ENCODE measurements at regions not wholly inside any gene's neighbourhood (a gene's known extent, or its start where the extent isn't known, plus 50 kb on each side); places are given as distances from the start of the nearest gene placed in this dataset.

DNA sequence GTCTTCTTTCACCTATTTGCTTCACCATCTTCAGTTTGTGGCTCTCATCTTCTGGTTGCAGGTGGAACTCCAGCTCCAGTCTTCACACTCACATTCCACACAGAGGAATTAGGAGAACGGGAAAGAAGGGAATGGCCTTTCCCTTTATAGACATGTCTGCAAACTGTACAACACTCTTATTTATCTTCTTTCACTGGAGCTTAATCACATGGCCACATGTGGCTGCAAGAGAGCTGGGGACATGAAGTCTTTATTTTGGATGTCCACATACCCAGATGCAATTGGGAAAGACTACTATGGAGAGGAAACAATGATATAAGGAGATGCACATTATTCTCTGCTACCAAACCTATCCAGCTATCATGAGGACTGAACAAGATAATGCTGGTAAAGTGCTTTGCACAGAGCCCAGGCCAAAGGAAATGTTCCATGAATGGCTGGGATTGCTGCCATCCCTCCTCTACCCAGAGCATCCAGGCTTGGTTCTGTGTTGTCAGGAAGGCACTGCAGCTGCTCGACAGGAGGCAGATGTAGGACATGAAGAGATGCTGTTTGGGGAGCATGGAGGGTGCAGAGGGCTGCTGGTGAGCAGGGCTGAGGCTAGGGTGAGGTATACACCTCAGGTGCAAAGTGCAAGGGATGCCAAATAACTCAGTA, 183.8 kb upstream of the TBX20 start:
- no peak for DNase-seq

DNA sequence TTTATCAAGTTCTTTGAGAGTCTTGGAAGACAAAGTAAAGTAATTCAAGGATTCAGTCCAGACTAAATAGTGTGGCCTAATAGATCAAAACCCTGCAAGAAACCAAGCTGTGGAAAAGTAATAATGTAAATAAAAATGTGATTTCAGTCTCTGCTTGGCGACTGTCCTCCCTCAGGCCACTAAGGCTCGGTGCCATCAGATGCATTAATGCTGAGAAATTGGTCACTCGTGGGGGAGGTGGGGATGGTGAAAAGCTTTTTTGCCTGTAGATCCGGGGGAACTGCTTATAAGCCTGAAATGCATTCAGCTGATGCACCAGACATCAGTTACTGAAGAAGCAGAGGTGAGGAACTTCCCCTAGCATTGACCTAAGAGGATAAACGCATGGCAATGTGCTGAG, 182.6 kb upstream of the TBX20 start:
- no peak for DNase-seq

DNA sequence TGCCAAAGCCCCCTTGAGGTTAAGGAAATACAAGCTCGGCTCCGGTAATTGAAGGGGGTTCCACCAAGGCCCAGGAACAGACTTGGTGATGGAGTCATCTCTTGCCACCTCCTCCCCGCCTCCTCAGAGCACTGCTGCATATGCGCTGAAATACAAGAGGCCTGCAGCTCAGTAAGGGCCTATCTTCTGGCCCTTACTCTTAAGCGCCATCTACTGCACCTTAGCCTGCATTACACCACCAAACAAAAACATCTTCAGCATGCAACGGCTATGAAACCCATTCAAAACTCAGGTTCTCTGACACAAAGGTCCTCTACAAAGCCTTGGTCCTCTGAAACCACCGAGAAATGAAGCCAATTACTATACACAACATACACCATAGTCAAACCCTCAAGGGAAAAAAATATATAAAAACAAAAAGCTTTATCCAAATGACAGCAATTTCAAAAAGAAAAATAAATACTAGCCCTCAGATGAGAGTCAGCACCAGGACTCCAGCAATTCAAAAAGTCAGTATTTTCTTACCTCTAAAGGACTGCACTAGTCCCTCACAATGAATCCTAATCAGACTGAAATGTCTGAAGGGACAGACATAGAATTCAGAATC, 176.8 kb upstream of the TBX20 start:
- DNase-seq, result no peak

DNA sequence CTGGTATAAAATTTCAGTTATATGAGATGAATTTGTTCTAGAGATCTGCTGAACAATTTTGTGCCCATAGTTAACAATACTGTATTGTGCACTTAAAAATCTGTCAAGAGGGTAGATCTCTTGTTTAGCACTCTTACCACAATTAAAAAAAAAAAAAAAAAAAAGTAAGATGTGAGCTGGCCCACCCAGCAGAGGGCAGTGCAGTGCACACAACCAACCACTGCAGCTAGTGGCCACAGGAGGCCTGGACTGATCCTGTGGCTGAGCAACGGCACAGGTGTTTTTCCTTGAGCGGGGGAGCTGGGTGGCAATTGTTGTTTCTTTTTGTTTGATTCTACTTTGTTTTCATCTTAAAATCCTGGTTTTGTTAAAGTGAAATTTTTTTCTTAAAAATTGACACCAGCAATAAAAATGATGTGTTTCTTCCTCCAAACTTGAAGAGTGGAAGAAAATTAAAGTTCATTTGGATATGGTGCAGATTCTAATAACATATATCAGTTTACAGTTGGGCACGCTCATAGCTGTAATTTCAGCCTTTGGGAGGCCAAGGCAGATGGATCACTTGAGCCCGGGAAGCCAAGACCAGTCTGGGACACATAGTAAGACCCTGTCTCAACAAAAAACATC, 171.1 kb upstream of the TBX20 start:
- DNase-seq, result no peak

DNA sequence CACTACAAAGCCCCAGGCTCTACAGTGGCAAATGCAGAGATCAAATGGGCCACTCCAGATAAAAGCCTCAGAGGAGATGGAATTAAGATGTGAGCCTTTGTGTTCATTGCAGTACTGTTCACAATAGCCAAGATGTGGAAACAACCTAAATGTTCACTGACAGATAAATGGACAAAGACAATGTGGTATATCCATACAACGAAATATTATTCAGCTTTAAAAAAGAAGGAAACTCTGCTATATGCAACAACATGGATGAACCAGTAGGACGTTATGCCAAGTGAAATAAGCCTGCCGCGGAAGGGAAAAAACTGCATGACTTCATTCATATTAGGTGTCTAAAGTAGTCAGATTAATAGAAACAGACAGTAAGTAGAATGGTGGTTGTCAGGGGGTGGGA, 170.5 kb upstream of the TBX20 start:
- no peak for DNase-seq

DNA sequence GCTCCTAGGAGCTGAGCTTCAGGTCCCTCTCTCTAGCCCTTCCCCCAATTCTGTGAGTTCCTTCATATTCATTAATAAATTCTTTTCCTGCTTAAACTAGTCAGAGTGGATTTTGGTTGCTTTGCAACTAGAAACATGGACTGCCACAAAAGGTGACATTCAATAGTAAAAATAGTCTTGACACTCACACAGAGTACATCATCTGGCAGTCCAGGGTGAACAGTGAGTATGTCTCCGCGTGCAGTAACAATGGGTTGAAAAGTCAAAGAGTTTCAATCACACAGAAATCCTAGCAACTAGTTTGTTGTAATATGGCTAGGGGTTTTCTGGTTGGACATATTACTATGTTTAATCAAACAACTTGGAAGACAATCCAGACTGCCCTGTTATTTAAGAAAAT, 168.8 kb upstream of the TBX20 start:
- DNase-seq, result no peak

DNA sequence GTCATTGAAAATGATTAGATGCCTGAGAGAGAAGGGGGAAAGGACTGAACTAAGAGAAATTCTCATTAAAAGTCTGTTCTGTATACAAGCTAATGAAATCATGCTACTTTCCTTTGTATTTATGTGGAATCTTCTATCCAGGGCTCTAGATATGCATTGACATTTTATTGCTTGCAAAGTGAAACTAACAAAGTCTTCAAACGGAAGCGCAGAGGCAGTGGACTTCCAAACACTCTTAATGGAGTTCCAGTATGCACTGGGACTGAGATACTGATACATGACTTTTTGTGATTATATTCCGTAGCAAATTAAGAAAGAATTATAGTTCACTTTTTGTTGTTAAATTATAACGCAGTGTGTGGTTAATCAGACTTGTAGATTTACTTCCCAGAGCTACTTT, 166.8 kb upstream of the TBX20 start:
- DNase-seq, result no peak

DNA sequence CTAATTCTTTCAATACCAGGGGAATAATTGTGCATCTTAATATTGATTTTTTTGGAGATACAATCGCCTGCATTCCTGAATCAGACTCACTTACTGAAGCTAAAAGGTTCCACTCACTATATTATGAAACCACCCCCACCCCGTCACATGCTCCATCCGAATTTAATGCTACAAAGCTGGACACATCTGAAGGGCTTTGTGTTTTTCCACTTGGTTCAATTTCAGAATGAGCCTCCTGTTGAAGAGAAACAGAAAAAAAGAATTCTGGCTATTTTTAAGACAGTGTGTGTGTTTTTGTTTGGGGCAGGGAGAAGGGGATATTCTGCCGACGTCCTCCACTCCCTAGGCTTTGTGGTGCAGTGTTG, 165.5 kb upstream of the TBX20 start:
- no peak for DNase-seq

DNA sequence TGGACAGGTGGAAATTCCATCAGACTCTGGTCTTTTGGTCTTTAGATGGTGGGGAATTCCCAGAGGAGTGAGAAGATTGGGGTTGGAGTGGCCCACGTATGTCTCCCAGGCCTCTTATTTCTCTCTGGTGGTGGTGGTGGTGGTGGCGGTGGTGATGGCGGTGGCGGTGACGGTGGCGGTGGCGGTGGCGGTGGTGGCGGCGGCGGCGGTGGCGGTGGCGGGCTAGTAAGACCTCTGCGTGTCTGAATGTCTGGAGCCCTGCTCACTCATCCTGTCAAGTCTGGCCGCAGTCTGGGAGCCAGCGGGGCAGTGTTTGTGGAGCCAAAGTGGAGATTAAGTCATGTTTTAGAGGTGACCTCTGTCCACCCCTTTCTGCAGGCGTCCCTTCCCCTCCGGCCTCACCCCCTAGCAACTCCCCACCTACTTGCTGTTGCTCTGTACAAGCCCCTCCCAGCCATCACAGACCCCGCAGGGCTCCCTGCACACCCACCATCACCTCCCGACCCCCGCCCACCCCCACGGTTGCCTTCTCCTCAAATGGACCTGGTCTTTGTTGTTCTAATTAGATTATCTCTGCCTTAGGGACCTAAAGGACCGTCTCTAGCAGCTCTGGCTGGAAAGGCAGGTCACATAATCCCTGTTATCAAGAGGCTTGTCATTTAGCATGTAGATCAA, 165.0 kb upstream of the TBX20 start:
- no peak for DNase-seq

DNA sequence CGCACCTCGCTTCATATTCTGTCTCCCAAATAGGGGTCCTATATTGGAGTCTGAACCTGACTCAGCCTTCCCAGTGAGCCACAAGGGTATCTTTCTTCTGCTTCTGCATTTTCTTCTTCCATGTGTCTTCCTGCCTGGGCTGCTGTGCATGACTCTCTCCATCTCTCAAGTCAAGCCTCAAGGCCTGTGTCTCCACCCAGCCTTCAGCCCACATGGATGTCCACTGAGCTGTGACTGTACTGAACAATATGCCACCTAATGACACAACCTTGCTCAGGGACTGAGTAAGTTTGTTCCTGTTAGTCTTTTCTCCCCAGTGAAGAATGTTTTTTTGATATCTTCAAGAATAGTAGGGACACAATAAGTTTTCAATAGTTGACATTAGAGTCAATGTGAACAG, 162.7 kb upstream of the TBX20 start:
- DNase-seq, result no peak

DNA sequence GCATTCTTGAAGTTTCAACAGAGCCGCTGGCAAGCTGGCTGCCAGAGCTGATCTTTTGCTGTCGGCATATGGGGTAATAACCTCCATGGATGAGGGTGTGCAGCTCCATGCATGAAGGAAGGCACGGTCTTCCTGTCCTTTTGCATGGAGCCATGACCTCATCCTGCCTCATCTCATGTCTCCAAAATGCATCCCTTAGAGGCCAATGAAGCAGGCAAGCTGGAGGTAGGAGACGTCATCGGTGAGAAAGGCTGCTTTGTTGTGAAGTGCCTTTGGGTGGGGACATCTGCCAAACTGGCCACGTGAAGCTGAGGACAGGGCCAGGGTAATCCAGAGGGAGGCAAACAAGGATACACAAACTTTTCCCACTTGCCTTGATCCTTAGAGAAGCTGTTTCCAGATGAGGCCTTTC, 161.5 kb upstream of the TBX20 start:
- DNase-seq, result no peak

DNA sequence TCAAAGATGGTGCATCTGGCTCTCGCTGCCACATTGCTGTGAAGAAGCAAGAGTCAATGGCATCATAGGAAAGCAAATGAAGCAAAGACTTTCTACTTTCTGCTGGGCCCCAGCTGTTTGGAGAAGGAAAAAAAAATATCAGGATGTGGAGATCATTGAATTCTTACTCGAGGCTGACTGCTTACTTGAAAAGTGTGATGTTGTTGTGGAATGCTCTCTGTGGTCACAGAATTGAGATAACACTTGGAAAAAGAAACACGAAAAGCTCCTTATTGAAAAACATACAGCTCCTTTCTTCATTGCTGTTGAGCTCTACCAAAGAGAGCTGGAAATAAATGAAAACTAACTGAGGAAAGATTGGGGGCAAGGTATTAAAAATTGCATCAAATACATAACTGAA, 157.4 kb upstream of the TBX20 start:
- DNase-seq, result no peak

DNA sequence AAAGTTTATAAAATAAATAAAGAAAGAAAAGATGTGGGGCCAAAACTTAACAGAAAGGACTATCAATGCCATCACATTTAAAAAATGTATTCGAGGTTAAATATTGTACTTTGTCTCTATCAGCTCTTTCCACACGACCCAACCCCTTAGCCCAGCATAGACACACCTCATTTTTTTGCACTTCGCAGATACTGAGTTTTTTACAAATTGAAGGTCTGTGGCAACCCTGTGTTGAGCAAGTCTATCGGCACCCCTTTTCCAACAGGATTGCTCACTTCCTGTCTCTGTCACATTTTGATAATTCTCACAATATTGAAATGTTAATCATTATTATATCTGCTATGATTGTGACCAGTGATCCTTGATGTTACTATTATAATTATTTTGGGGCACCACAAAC, 151.6 kb upstream of the TBX20 start:
- no peak for DNase-seq

DNA sequence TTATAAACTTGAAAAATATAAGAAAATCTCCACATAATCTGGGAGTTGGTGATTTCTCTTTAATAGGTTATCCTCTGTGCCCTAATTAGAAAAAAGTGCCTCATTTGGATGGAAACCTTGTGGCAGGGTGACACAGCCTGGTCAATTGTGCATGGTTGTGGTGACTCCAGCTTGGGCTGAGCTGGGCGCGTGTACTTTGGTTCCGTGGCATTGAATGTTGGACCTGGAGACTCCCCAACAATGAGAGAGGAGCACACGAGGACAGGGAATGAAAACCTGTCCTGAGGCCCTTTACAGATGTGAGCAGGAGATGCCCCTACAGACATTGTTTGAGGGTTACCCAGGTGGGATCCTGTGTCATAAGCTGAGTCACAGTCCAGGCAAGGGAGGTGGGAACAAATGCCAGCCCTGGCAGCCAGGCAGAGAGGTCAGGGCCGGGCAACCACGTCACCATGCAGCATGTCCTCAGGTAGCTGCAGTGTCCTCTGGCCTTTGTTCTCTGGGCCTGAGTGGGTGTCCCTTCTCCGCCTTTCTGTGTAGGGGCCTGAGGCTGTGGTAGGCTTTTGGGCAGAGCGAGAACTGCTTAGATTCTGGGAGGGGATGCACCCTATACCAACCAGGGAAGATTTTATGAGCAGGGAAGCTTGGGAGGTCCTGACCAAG, 147.4 kb upstream of the TBX20 start:
- DNase-seq, result no peak

DNA sequence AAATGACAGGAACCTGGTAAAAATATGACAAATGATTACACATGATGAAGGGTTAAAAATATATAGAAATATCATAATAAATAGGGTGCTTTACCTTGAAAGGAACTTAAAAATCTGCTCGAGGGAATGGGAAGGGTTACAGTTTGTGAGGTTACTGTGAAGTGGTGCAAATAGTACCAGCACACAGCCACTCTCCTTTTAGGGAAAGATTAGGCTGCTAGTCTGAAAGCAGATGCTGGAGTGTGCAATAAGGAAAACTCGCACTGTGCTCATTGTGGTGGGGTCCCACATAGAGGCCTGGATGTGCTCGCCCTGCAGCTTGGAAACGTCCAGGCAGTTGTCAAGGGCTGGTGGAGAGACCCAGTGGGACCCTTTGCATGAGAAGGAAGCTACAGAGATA, 145.9 kb upstream of the TBX20 start:
- DNase-seq, result no peak

DNA sequence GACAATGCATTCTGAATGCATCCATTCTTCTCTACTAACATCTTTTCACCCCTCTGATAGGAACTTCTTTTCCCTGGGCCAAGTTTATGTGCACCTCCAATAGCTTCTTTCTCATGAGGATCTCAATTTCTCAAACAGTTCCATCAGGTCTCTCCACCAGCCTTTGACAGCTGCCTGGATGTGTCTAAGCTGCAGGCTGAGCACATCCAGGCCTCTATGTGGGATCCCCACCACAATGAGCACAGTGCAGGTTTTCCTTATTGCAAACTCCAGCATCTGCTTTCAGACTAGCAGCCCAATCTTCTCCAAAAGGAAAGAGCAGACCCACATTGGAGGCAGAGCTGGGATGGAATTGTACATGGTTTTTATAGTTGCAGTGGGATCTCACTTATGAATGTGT, 145.3 kb upstream of the TBX20 start:
- no peak for DNase-seq

DNA sequence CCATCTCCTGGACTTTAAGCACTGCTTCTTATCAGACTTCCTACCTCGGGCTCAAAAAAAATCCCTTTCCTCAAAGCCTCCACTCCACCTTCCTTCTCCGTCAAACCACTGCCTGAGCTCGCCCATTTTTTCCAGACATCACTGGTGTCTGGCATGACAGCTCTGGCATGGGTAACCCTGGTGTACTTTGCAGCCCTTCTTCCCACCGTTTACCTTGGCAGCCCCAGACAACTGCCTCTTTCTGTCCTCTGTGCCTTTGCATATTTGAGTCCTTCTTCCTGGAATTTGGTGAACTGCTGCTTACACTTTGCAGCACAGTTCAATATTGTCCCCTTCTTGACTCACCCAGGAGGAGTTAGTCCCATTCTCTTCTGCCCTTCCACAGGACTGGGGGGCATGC, 144.6 kb upstream of the TBX20 start:
- DNase-seq, result no peak

DNA sequence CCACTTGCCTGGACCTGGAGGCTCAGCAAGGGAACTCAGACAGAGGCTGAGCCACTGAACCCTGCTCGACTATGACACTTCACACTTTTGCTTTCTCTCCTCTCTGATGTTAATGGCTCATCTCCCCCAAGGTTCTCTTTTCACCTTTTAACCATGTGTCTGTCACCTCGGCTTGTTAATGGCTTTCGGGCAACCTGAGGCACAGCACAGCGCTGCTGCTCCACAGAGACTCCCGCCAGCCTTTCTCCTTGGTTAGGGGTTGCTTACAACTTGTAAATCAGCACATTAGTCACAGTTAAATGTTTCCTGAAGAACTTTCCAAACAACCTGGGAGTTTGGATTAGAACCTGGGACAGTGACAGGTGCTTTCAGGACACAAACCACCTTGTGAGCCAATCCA, 136.2 kb upstream of the TBX20 start:
- no peak for DNase-seq

DNA sequence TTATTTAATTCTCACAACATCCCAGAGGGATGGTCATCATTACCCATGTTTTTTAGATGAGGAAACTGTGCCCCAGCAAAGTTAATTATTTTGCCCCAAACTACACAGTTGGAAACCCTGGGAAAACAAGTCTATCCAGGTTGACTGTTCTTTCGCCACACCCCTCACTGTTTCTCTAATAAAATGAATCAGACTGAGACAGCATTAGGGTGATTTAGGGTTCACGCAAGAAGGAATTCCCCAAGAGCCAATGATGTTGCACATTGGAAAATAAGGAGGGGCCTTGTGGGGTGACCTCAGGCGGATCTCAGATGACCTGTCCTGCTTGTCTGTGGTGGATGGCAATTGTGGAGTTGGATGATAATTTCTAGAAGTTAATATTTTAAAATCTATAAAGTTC, 135.7 kb upstream of the TBX20 start:
- DNase-seq, result no peak

DNA sequence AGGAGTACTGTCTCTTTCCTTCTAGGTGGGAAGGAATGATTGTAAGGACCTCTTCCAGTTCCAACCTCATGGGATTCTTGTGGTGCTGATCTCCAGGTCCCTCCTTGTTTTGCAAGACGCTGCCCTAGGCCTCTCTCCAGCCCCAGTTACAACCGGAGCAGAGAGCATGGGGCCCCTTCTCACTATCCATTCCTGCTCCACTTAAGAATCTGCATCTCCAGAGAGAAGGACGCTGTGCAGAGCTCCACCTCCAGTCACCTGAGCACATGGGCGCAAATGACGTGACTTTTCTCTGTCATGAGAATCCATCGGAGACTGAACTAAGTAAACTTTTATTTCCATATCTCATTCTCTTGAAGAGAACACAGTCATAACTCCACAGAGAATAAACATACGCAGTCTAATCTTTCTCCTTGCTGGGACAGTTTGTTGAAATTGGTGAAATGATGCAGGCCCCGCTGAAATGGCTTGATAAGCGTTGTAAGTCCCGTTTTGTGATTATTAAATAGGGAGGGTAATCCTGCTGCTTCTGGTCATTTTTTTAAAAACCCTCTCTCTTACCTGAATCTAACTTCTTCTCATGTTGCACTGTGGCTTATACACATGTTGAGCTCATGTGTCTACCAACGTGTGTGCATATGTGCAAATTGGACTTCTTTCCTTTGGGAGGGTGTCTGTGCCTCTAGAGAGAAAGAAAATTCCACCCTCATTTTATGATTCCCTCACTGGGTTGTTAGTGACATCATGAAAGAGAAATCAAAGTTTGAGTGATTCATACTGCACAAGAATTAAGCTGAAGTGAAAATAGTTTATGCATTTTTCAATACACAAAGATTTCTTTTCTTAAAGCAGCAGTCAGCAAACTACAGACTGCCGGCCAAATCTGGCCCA, 133.2 kb upstream of the TBX20 start:
- DNase-seq, result no peak

DNA sequence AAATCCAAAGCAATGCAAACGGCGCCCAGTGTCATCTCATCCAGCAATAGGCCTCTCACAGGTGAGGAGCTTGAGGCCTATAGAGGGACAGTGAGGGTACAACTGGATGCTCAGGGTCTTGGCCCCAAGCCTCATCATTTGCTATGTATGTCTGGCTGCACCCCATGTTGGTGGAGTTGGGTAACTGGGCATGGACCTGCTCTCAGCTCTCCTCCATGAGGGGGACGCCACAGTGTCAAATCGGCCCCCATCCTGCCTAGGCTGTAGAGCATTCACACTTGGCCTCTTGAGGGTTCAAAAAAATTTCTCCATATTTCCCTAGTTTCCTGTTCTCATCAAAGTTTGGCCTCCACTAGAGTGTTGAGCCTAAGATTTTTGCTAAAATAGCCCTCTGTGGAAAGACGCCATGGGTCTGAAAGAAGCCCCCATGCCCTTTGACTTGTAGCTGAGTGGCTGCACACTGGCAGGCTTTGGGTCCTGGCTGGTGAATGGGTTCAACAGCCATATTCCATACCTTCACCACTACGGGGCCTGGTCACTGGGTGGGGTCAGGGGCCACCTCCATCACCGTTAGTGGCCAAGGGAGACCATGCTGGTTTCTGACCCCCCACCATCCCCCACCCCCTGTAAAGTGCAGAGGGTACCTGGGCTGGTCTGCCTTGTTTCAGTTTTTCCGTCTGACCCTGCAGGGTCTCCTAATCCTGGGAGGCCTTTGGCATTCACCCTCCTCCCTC, 132.3 kb upstream of the TBX20 start:
- no peak for DNase-seq

All from activated gamma-delta T cell (primary cell).